SK-N-MC (cell line): ENCODE measurements at regions not wholly inside any gene's neighbourhood (a gene's known extent, or its start where the extent isn't known, plus 50 kb on each side); places are given as distances from the start of the nearest gene placed in this dataset.

ENCODE experiments used
- DNase-seq: peaks from one replicate; pipeline ENCODE4 v3.0.0-alpha.2; 2011; ENCODE audit warnings: low read depth, low spot score
- H3K27ac ChIP-seq: fragments of 200-600 bp; sonication (generic); 2 replicates; pipeline ENCODE4 v1.5.1; 2016; ENCODE audit warnings: mixed run types
- H3K36me3 ChIP-seq: fragments of 200-600 bp; sonication (generic); 2 replicates; pipeline ENCODE4 v1.6.1; 2017; ENCODE audit warnings: antibody characterized with exemption, low read length, mixed read lengths; ENCODE audit not compliant: insufficient read depth
- H3K4me3 ChIP-seq: fragments of 200-600 bp; sonication (generic); 2 replicates; pipeline ENCODE4 v1.5.1; 2016
- H3K9ac ChIP-seq: fragments of 200-600 bp; sonication (generic); 2 replicates; pipeline ENCODE4 v1.8.0; 2017; ENCODE audit warnings: mixed run types, mixed read lengths; ENCODE audit not compliant: insufficient read length
- H3K9me3 ChIP-seq: fragments of 200-600 bp; sonication (generic); 2 replicates; pipeline ENCODE4 v1.6.1; 2017; ENCODE audit warnings: low read depth, mild to moderate bottlenecking, antibody characterized with exemption, low read length, moderate library complexity, mixed read lengths
- EZH2 ChIP-seq: fragments of 200-600 bp; sonication (generic); IDR thresholded peaks from one replicate; pipeline ENCODE4 v1.6.1; 2017; ENCODE audit warnings: antibody characterized with exemption
- FOXP2 ChIP-seq: optimal IDR thresholded peaks from 2 replicates; pipeline ENCODE3; 2011; ENCODE audit warnings: mild to moderate bottlenecking, moderate library complexity; ENCODE audit not compliant: insufficient read depth; ENCODE audit errors: extremely low read length, control extremely low read depth
- POLR2AphosphoS5 ChIP-seq: IDR thresholded peaks from 2 replicates; pipeline ENCODE4 v1.6.1; 2012; ENCODE audit warnings: mild to moderate bottlenecking, low read depth, low read length, borderline replicate concordance

DNA sequence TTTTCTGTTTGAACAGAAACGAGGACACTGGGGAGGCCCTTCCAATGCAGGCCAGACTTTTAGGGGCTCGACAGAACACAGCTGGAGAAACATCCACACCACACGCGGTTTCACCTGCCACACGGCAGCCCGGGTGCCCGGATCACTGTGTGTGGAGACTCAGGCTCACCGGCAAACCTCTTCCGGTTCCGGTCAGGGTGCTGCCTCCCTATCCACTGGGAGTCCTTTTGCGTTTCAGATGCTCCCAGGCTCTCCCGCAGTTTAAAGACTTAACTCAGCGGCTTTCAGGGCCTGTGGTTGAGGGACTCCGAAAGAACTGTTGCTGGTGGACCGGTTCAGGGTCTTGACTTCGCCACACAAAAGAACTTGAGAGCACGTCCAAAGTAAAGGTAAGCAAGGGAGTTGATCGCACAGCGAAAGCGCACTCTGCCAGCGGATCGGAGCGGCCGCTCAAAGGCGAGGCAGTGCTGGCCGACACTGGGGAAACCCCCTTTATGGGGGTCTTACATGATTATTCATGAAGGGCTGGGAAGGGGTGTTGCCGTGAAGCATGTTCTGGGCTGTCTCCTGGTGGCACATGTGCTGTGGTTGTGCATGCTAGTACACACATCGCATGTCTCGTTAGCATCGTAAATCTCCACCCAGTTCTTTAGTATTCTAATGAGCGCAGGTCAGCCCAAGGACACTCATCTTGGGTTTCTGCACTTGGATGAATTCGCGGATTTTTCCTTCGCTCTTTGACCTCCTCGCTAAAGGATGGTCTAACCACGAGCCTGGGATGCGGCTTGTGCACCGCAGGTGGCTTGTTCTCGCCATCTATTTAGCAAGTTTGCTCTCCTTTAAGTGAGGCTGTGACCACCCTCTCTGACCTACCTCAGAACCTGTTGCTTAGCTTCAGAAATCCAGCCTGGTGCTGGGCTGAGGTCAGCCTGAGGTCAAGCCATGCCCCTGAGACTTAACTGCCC lies 180.3 kb downstream of the CDH26 start:
- no peak overlapping the region for H3K4me3 ChIP-seq

DNA sequence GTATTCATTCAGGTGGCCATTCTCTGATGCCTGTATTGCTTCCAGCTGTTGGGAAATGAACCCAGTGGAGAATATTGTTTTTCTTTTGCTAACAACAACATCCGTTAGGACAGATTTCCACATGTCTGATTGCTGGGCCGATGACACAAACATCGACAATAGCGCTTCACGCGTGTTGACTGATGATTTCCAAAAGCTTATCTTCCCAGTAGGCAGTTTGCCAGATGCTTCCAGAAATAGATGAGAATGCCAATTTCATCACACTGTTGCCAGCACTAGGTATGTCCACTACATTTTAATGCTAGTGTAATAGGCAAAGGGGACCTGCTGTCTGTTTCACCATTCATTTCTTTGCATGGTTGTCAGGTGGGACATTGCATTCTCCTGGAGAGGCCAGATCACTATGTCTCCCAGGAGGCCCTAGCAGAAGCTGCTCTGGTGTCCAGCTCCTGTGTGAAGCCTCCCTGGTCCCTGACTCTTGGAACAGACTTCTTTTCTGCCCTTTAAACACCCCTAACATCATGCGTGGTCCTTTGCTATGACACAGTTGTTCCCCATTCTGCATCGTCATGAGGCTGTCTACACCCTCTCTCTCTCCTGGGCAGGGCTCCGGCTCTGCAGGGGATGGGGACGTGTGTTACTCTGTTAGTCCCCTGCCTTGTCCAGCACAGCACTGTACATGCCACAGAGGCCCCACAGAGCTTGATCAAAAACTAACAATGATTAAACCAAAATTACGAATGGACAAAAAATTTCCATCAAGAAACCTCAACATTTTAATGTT lies 181.6 kb downstream of the CDH26 start:
- Histone ChIP-seq H3K9ac (no peak overlapping the region), H3K4me3 (no peak overlapping the region), H3K36me3 (no peaks in the 10 kb centered on the region), H3K27ac (no peak overlapping the region), H3K9me3 (no peaks in the 10 kb centered on the region)
- no peak for TF ChIP-seq POLR2AphosphoS5
- TF ChIP-seq EZH2, result no peak
- no peak for TF ChIP-seq FOXP2
- no peak for DNase-seq

More for the DNA sequence above, 180.3 kb downstream of the CDH26 start:
- H3K27ac ChIP-seq, result no peak overlapping the region
- H3K9me3 ChIP-seq, result no peaks in the 10 kb centered on the region
- DNase-seq, result no peak
- H3K9ac ChIP-seq, result no peak overlapping the region
- TF ChIP-seq POLR2AphosphoS5 (no peak), FOXP2 (no peak), EZH2 (no peak)
- no peaks in the 10 kb centered on the region for H3K36me3 ChIP-seq

DNA sequence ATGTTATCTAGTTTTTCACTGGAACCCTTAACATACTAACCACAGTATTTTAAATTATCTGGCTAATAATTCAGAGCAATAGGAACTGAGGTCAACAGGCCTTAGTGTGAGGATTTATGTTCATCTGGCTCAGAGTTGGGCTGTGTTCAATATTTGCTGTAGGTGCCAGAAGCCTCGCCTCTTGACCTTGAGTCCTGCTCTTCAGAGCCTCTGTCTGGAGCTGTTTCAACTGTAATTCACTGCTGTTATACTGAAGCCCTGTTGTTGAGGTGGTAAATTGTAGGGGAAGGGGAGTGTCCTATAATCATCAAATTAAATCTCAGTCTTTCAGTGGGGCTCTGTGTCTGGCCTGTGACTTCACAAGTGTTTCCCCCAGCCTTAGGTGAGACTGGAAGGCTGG lies 184.4 kb downstream of the CDH26 start:
- Histone ChIP-seq H3K27ac (no peak overlapping the region), H3K4me3 (no peak overlapping the region), H3K36me3 (no peaks in the 10 kb centered on the region), H3K9ac (no peak overlapping the region), H3K9me3 (no peaks in the 10 kb centered on the region)
- DNase-seq, result no peak
- TF ChIP-seq POLR2AphosphoS5, result no peak
- no peak for TF ChIP-seq FOXP2
- no peak for TF ChIP-seq EZH2

DNA sequence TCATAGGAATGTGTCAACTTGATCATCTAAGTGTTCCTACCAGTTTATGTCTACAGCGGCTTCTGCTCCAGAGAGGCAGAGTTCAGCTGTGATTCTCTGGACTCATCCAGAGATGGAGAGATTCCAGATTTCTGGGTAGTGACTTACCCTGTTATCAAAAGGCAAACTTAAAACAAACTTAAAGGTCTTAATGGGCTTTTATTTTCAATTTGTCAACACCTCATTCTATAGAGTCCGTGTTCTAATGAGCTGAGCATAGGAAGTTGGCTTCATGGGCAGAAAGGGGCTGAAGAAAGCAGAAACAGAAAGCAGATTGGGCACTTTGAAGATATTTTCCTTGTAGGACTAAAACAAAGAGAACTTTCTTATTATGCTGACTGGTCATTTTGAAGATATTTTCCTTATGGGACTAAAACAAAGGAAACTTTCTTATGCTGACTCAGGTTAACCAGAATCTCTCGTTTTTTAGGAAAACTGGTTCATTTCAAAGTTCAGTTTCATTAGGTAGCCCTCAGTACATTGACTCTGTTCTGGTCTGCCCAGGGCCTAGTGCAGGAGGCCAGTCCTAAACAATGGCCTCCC lies 185.1 kb downstream of the CDH26 start:
- no peak overlapping the region for H3K9ac ChIP-seq
- TF ChIP-seq POLR2AphosphoS5, result no peak
- no peak for TF ChIP-seq FOXP2
- TF ChIP-seq EZH2, result no peak
- H3K9me3 ChIP-seq, result no peaks in the 10 kb centered on the region
- H3K4me3 ChIP-seq, result no peak overlapping the region
- H3K27ac ChIP-seq, result no peak overlapping the region
- no peaks in the 10 kb centered on the region for H3K36me3 ChIP-seq
- DNase-seq, result no peak

DNA sequence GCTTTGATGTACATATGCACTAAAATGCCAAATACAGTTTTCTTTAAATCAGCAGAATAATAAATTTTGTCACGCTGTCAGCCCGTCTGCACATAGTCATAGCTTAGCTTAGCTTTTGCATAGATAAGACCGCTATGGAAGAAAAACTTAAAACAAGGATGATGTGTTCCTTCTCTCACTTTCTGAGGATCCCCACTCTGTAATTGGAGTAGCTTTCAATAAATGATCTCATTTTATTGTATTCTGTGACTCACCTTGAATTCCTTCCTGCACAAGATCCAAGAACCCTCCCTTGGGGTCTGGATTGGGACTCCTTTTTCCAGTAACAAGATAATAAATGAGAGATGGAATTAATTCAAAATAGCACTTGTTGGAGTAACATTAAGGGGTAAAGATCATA lies 186.2 kb downstream of the CDH26 start:
- no peak overlapping the region for H3K4me3 ChIP-seq
- no peaks in the 10 kb centered on the region for H3K36me3 ChIP-seq
- no peaks in the 10 kb centered on the region for H3K9me3 ChIP-seq
- no peak overlapping the region for H3K27ac ChIP-seq
- TF ChIP-seq FOXP2 (no peak), POLR2AphosphoS5 (no peak), EZH2 (no peak)
- no peak for DNase-seq
- no peak overlapping the region for H3K9ac ChIP-seq

DNA sequence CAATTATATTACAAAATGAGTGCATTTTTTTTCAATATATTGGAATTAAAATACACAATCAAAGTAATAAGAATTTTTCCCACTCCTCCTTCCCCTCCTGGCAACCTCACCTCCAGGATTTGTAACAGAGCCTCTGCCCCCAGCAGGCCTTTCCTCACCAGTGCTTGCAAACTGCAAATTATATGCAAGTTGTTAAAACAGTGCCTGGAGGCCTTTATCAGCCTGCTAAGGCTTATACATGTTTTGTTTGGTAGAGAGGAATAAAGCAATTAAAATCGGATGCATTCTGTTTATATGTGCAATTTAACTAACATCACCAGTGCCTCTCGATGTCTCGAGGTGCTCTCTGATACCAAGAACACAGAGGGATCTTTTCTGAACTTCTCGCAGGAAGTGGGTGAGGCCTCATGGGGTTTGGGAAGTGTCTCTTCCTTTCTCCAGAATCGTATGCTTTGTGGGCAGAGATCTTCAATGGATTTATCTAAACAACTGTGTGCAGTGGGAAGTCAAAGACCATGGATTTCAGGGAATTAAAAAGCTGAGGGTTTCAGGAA lies 186.8 kb downstream of the CDH26 start:
- Histone ChIP-seq H3K9ac (no peak overlapping the region), H3K4me3 (no peak overlapping the region), H3K9me3 (no peaks in the 10 kb centered on the region), H3K36me3 (no peaks in the 10 kb centered on the region), H3K27ac (no peak overlapping the region)
- no peak for TF ChIP-seq POLR2AphosphoS5
- TF ChIP-seq EZH2, result no peak
- no peak for TF ChIP-seq FOXP2
- no peak for DNase-seq

DNA sequence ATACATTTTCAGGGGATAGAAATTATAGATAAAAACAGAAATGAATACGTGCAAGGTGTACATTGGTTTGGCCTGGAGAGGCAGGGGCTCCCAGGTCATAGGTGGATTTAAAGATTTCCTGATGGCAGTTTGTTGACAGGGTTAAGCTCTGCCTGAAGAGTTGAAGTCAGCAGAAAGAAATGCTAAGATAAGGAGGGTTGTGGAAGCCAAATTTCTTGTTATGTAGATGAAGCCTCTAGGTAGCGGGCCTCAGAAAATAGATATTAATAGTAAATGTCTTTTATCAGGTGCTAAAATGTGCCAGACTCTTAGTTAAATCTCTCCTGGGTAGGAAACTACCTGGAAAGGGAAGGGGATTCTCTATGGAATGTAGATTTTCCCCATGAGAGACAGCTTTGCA lies 188.8 kb downstream of the CDH26 start:
- Histone ChIP-seq H3K27ac (no peak overlapping the region), H3K36me3 (no peaks in the 10 kb centered on the region)
- TF ChIP-seq FOXP2 (no peak), POLR2AphosphoS5 (no peak)

DNA sequence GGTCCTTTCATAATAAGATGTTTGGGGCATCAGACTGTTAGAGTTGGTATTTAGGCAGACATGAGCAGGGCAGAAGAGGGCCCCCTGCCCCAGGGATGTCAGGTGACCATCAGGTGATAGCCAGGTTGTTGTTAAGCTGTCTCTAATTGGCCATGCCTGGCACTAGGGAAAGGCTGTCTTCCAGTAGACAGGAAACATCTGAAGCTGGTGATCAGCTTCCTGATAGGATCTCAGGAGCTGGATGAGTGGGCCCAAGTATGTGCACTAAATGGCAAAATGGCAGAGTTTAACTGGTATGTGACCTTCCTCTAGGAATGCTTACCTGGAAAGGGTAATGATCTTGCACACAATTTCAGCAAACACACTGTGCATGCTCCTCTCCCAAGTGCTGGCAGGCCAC lies 190.7 kb downstream of the CDH26 start:
- TF ChIP-seq EZH2 (no peak), FOXP2 (no peak), POLR2AphosphoS5 (no peak)
- Histone ChIP-seq H3K9ac (no peak overlapping the region), H3K4me3 (no peak overlapping the region), H3K27ac (no peak overlapping the region), H3K36me3 (no peaks in the 10 kb centered on the region), H3K9me3 (no peaks in the 10 kb centered on the region)
- no peak for DNase-seq

More for the DNA sequence above, 188.8 kb downstream of the CDH26 start:
- Histone ChIP-seq H3K9ac (no peak overlapping the region), H3K4me3 (no peak overlapping the region), H3K9me3 (no peaks in the 10 kb centered on the region)
- DNase-seq, result no peak
